ENCODE measurements at regions not wholly inside any gene's neighbourhood (a gene's known extent, or its start where the extent isn't known, plus 50 kb on each side); places are given as distances from the start of the nearest gene placed in this dataset.

- Mint-ChIP-seq H3K4me3 (no peak overlapping the region), H3K27me3 (no peaks in the 10 kb centered on the region), H3K4me1 (no peaks in the 10 kb centered on the region), H3K9me3 (ENCODE audit: insufficient read depth) (no peaks in the 10 kb centered on the region), H3K27ac (no peak overlapping the region)
- ChIA-PET POLR2A (no interaction called here), CTCF (no interaction called here)
- Histone ChIP-seq H3K4me1 (ENCODE audit: control insufficient read depth in 2 of 2, insufficient read depth in 2 of 2, low read length in 2 of 2) (no peaks in the 10 kb centered on the region), H3K27me3 (replicated peaks in 1 of 4; ENCODE audit: control extremely low read depth in 1 of 4, control insufficient read depth in 3 of 4, insufficient read depth in 4 of 4, low read length in 3 of 4) (peaks cover 0 to 4% (median 0%) of the 10 kb centered on the region in 4 experiments), H3K9me3 (ENCODE audit: control extremely low read depth in 1 of 3, control insufficient read depth in 2 of 3, insufficient read depth in 1 of 3, low read length in 2 of 3) (no peaks in the 10 kb centered on the region), H4K20me1 (ENCODE audit: control insufficient read depth, insufficient read depth, low read length, poor library complexity, severe bottlenecking) (no peaks in the 10 kb centered on the region), H3K27ac (ENCODE audit: low read length in 2 of 2) (no peak overlapping the region), H3K36me3 (replicated peaks in 1 of 2; ENCODE audit: control extremely low read depth in 1 of 2, control insufficient read depth in 1 of 2, extremely low read depth in 1 of 2, insufficient read depth in 2 of 2, low read length in 1 of 2) (no peaks in the 10 kb centered on the region), H3K4me2 (replicated peaks; ENCODE audit: low read depth, low read length, poor library complexity, severe bottlenecking) (no peak overlapping the region), H3K4me3 (ENCODE audit: control extremely low read depth in 1 of 5, extremely low read depth in 1 of 5, insufficient read depth in 1 of 5, low read depth in 2 of 5, low read length in 4 of 5) (no peak overlapping the region), H3K79me2 (ENCODE audit: control insufficient read depth, insufficient read depth, low read length) (no peaks in the 10 kb centered on the region), H2AFZ (ENCODE audit: insufficient read depth, low read depth, low read length, poor library complexity, severe bottlenecking) (no peak overlapping the region), H3K9ac (ENCODE audit: low read length) (no peak overlapping the region)
- ATAC-seq (ENCODE audit: low read depth), result no peak
- no peak for DNase-seq
- WGBS (ENCODE audit: insufficient coverage), result no CpG with 5 or more reads among the region's 1 CpG
- intact Hi-C loops (cut with micrococcal nuclease), result no loop called here
- TF ChIP-seq EZH2 (IDR thresholded peaks at IDR 0.05; ENCODE audit: borderline replicate concordance, insufficient read depth, low read depth, low read length, poor library complexity, severe bottlenecking) (no peak), CTCF (IDR thresholded peaks at IDR 0.05) (no peak)
Measured at GRCh38 chr10:43006490-43006889, 70.4 kb upstream of the RET start.

- no peaks in the 10 kb centered on the region for H3K27me3 Mint-ChIP-seq
- Histone ChIP-seq H3K9me3 (ENCODE audit: control extremely low read depth in 1 of 3, control insufficient read depth in 2 of 3, insufficient read depth in 1 of 3, low read length in 2 of 3) (no peaks in the 10 kb centered on the region), H3K27ac (ENCODE audit: low read length in 2 of 2) (no peak overlapping the region), H3K79me2 (ENCODE audit: control insufficient read depth, insufficient read depth, low read length) (no peaks in the 10 kb centered on the region), H3K36me3 (replicated peaks in 1 of 2; ENCODE audit: control extremely low read depth in 1 of 2, control insufficient read depth in 1 of 2, extremely low read depth in 1 of 2, insufficient read depth in 2 of 2, low read length in 1 of 2) (no peaks in the 10 kb centered on the region), H3K4me1 (ENCODE audit: control insufficient read depth in 2 of 2, insufficient read depth in 2 of 2, low read length in 2 of 2) (no peaks in the 10 kb centered on the region), H3K9ac (ENCODE audit: low read length) (no peak overlapping the region), H3K4me2 (replicated peaks; ENCODE audit: low read depth, low read length, poor library complexity, severe bottlenecking) (no peak overlapping the region), H3K4me3 (ENCODE audit: control extremely low read depth in 1 of 5, extremely low read depth in 1 of 5, insufficient read depth in 1 of 5, low read depth in 2 of 5, low read length in 4 of 5) (no peak overlapping the region), H2AFZ (ENCODE audit: insufficient read depth, low read depth, low read length, poor library complexity, severe bottlenecking) (no peak overlapping the region), H4K20me1 (ENCODE audit: control insufficient read depth, insufficient read depth, low read length, poor library complexity, severe bottlenecking) (no peaks in the 10 kb centered on the region), H3K27me3 (replicated peaks in 1 of 4; ENCODE audit: control extremely low read depth in 1 of 4, control insufficient read depth in 3 of 4, insufficient read depth in 4 of 4, low read length in 3 of 4) (peaks cover 0 to 4% (median 0%) of the 10 kb centered on the region in 4 experiments)
- H3K27ac Mint-ChIP-seq, result no peak overlapping the region
- intact Hi-C loops (cut with micrococcal nuclease), result no loop called here
- CTCF ChIA-PET, result no interaction called here
- no peak for DNase-seq
- TF ChIP-seq EZH2 (IDR thresholded peaks at IDR 0.05; ENCODE audit: borderline replicate concordance, insufficient read depth, low read depth, low read length, poor library complexity, severe bottlenecking), result no peak
- no peak for TF ChIP-seq CTCF (IDR thresholded peaks at IDR 0.05)
- H3K9me3 Mint-ChIP-seq (ENCODE audit: insufficient read depth), result peaks cover 3% of the 10 kb centered on the region
- POLR2A ChIA-PET, result no interaction called here
- WGBS (ENCODE audit: insufficient coverage), result no CpG with 5 or more reads among the region's 2 CpGs
- no peak for ATAC-seq (ENCODE audit: low read depth)
- H3K4me1 Mint-ChIP-seq, result no peaks in the 10 kb centered on the region
- no peak overlapping the region for H3K4me3 Mint-ChIP-seq
Measured at GRCh38 chr10:43012578-43012977, 64.3 kb upstream of the RET start.
